Activated CD4-positive, alpha-beta T cell treated with anti-CD3 and anti-CD28 coated beads, Interleukin-2, amount 50 U/mL, for 4 hours (primary cell): ENCODE measurements at regions not wholly inside any gene's neighbourhood (a gene's known extent, or its start where the extent isn't known, plus 50 kb on each side); places are given as distances from the start of the nearest gene placed in this dataset.
"Not testable (repeated sequence)": the region's sequence is repeated elsewhere in the genome, so short reads cannot be mapped to it uniquely, and the experiment has no call there.

Source experiments
- DNase-seq, 2 experiments: peaks; one replicate each; pipeline ENCODE4 v3.0.0-alpha.2; 2020

DNA sequence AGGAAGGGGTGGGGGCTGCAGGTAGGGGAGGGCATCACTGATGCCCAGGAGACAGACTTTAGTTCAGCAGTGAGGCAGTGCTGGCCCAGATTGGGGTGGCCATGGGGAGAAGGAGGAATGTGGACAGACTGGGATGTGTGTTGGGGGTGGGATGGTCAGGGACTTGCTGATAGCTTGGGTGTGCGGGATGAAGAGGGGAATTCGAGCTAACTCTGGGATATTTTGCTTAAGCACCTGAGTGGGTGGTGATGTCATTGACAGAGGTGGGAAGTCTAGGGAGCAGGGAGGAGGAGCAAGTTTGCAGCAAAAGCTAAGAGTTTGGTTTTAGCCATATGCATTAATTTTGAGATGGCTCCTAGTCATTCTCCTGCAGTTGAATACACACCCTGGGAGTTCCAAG lies 207.5 kb downstream of the RPLP1 start:
- DNase-seq, result no peak

DNA sequence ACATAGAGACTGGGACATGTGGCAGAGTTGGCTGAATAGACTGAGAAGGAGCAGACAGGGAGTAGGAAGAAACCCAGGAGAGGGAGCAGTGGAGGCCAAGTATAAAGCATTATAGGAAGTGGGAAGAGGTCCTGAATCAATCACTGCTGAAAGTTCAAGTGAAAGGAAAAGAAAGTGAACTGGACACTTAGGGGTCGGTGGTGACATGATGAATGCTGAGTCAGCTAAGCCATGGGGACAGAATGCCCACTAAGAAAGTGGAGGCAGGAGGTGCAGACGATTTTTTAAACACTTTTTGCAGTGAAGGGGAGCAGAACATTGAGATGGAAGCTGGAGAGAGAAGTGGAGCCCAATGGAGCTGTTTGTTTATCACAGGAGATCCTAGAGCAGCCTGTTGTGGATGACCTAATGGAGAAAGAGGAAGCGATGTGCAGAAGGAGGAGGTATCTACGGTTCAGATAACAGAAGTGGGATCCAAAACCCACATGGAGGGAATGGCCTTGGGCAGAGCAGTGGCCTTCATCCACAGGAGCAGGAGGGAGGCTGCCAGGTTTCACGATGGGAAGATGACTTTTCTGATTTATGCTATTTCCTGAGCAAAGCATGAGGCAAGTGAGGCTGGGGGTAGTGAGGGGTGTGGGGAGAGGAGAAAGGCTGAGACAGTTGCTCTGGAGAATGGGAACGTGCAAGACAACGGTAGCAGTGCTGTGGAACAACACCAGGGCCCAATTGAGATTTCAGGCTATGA lies 208.2 kb downstream of the RPLP1 start:
- DNase-seq, result no peak

DNA sequence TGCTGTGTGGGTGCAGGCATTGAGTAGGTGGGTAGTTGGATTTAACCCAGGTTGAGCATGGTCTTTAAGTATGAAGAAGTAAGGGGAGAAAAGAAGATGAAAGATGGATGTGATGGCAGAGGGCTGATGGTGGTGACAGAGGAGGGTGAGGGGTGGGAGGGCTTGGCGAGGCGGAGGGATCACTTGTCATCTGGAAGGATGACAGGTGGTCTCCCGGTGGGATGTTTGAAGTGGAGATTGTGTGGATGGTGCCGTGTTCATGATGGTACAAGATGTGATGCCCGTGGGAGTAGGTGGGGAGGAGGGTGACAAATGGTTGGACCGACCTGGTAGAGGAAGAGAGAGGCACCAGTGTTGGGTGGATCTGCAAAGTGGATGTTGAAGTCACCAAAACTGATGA lies 208.8 kb downstream of the RPLP1 start:
- DNase-seq, result no peak

DNA sequence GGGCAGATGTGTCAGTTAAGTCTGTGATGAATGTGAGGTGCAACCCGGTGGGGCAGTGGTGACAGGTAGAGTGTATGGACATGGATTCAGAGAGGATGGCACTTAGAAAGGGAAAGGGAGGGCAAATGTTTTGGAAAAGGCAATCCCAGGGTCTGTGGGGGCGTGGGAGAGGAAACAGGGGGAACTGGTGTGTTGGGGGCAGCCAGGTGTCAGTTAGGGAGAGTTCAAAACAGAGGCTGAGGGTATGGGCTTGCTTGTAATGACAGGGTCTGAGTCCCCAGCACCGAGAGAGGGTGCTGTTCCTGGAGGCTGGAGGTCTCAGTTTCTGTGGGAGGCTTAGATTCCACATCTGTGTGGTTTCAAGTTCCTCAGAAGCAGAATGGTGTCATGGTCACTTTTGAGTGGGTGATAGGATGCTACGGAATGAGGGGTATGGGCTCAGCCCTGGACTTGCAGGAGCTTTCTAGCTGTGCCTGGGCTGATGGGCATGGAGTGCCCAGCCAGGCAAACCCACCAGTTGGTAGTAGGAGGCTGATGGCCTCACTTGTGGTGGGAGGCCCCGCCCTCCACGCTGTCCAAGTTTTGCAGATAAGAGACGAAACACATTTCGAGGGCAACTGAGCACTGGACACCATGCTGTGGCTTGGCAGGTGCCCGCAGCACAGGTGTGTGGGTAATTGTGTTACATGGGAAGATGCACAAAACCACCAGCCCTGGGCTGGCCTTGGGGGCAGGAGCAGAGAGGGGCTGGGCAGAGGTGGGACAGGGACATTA lies 209.4 kb downstream of the RPLP1 start:
- DNase-seq, result no peak

- DNase-seq, result no peak
These were observed 210.0 kb downstream of the RPLP1 start for GRCh38 chr15:69662645-69663000.

DNA sequence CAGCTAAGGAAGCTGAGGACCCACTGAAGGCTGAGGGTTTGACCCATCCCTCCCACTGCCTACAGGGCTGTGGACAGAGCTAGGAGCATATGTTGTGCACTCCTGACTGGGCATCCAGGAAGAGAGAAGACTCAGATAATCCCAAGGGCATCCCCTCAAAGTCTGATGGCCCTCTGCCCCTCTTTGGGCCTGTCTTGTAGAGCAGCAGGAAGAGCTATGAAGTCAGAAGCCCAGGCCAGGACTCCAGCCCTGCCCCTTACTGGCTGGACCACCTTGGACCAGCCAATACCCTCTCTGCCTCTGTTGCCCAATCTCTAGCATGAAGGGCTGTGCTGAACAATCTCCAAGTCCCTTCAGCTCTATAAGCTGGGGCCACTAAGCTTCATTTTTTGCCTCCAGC lies 210.8 kb downstream of the RPLP1 start:
- no peak for DNase-seq

- DNase-seq, result no peak
These were observed 211.4 kb downstream of the RPLP1 start for GRCh38 chr15:69663982-69664381.

DNA sequence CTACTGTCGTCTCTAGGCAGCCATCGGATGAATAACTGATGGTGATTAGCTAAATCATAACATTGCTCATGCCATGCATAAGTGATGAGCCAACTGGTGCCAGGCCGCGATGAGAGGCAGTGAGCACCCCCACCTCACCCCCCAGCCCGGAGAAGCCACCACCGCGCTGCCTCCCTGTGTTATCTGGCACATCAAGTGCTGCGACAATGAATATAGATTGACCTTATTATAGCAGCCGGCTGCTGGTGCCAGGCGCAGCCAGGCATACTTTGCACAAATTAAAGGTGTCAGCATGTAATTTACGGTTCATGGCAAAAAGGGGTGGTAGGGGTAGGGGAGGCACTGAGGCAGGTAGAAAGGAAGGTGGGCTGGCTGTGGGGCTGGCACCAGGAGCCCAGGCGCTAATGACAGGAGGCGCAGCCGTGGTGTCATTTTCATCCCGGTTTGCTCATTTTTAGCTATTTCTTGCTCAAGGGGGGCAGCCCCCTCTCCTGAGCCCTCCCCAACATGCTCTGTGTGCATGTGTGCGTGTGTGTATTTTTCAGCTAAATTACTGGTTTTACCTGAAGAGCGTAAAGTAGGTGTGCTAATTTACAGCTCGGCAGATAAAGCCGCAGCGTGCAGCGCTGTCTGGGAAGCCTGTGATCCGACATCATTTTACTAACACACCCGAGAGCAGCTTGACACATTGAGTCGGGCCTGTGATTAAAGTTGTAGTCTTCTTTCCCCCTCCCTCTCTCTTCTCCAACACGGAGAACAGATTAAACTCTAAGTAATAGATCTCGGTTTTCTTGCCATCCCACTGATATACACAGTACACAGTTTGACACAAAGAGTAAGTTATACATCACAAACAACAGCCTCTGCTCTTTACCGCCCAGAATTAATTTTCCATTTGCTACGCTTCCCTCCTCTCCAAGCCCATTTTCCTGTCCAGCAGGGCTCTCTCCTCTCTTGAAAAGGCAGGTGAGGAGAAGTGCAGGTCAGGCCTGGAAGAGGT lies 212.3 kb downstream of the RPLP1 start:
- DNase-seq, result no peak

- no peak for DNase-seq
These were observed 213.1 kb downstream of the RPLP1 start for GRCh38 chr15:69665641-69666111.

DNA sequence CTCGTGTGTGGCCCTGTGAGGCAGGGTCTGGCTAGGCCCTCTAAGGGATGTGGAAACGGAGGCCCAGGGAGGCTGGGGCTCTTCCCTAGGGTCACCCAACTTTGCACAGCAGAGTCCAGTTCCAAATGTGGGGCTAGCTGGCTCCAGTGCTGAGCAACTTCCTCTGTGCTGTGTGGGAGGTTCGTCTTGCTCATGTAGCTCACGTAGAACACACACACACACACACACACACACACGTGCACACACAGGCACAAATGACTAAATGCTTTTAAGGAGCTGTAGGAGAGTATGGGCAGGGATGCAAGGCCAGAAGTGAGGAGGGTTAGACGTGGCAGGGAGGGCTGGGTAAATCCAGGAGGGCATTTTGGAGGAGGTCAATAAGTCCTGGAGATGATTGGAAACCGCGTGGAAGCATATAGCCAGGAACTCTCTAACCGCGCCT lies 213.8 kb downstream of the RPLP1 start:
- DNase-seq, result no peak

- no peak for DNase-seq
These were observed 214.5 kb downstream of the RPLP1 start for GRCh38 chr15:69666921-69667811.

GRCh38 chr15:69668039-69668705 lies 215.6 kb downstream of the RPLP1 start:
- DNase-seq, result no peak

DNA sequence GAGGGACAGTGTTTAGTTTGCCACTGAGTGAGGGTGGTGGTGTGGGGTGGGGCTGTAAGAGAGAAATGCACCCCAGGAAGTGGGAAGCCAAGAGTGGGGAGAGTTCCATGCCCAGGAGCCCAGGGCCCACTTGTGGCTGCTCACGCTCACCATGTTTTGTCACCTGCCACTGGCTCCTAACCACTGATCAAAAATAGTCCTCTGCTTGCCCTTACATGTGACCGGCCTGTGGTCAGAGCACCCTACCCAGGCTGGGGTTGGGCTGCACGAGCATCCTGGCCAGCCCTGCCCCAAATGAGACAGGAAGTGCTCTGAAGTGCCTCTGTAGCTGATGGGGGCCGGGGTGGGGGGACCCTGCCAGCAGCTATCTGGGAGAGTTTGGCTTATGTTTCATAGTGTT lies 216.3 kb downstream of the RPLP1 start:
- DNase-seq, result no peak

- no peak for DNase-seq
These were observed 216.8 kb downstream of the RPLP1 start for GRCh38 chr15:69669446-69669845.

GRCh38 chr15:69673291-69673881 lies 220.8 kb downstream of the RPLP1 start:
- DNase-seq, result no peak

GRCh38 chr15:69675731-69676130 lies 223.1 kb downstream of the RPLP1 start:
- DNase-seq, result no peak

DNA sequence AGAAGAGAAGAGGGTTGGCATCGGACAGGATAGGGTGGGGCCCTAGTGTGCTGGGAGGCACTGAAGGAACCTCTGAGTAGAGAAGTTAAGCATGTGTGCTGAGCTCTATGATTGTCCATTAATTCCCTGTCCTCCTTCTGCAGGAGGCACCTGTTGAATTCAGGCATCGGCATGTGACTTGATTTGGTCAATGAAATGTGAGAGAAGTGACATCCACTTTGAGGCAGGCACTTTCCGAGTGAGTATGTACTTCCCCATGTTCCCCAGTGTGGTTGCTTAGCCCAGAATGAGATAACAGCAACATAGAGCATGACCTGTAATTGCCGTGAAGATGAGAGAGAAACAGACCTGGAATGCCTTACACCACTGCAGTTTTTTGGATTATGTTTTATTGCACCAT lies 224.8 kb downstream of the RPLP1 start:
- no peak for DNase-seq

DNA sequence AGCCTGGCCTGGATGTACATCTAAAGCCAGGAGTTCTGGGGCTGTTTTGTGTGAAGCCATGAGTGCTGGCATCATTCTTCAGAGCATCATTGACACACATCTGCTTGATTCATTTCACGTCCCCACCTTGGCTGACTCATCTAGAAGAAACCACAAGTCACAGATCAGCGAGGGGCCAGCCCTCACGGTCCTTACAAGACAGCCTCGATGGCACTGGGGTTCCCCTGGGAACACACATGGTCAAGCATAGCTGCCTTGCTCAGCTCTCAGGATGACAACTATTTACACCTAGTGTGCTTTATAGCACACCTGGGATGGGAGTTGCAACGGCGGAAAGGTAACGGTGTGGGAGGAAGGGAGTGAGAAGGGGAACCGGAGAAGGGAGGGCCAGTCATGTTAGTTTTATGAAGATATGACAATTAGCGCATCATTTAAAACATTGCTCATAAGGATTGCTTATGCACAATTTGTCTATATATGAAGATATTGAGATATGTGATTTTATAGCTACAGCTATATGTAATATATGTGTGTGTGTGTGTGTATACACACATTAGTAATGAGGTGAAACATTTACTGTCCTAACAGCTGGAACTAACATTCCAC lies 227.1 kb downstream of the RPLP1 start:
- DNase-seq, result no peak

DNA sequence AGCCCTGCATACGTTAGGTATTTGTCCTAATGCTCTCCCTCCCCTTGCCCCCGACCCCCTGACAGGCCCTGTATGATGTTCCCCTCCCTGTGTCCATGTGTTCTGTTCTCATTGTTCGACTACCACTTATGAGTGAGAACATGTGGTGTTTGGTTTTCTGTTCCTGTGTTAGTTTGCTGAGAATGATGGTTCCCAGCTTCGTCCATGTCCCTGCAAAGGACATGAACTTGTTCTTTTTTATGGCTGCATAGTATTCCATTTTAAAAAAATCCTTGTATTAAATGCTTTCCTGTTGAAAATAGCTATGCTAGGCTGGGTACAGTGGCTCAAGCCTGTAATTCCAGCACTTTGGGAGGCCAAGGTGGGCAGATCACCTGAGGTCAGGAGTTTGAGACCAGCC lies 232.2 kb downstream of the RPLP1 start:
- DNase-seq, result not testable (repeated sequence)
